ENCODE measurements at regions not wholly inside any gene's neighbourhood (a gene's known extent, or its start where the extent isn't known, plus 50 kb on each side); places are given as distances from the start of the nearest gene placed in this dataset.

GRCh38 chr3:157920822-157921700 lies 185.2 kb downstream of the SHOX2 start (continued):
- TF ChIP-seq TBP (IDR thresholded peaks at IDR 0.05; ENCODE audit: low read depth, low read length) (no peak), GABPA (IDR thresholded peaks at IDR 0.05; ENCODE audit: borderline replicate concordance, insufficient read depth, low read length) (no peak), SP1 (IDR thresholded peaks at IDR 0.05; ENCODE audit: low read depth, low read length) (no peak), SAP30 (IDR thresholded peaks at IDR 0.05; ENCODE audit: insufficient read depth, insufficient replicate concordance, low read length) (no peak)
